ENCODE measurements at regions not wholly inside any gene's neighbourhood (a gene's known extent, or its start where the extent isn't known, plus 50 kb on each side); places are given as distances from the start of the nearest gene placed in this dataset.

GRCh38 chr19:42653841-42654240 is 59.1 kb upstream of the CEACAM8 start:
- H3K27me3 ChIP-seq: no peaks in the 10 kb centered on the region
- no peak overlapping the region for H3K4me3 ChIP-seq
- H3K4me1 ChIP-seq: no peaks in the 10 kb centered on the region
- no peaks in the 10 kb centered on the region for H3K9me3 ChIP-seq
- no peak overlapping the region for H3K27ac ChIP-seq
- WGBS (ENCODE audit: insufficient coverage, low coverage, low lambda C conversion rate, missing lambda C conversion rate): 38% methylated on average over 1 of the region's 1 CpG
- H3K36me3 ChIP-seq: no peaks in the 10 kb centered on the region
- intact Hi-C loops (cut with DNase I): no loop called here
- ATAC-seq (no peak), DNase-seq (no peak)
- TF ChIP-seq CTCF (IDR thresholded peaks at IDR 0.05) (no peak), POLR2A (IDR thresholded peaks at IDR 0.05) (no peak)

- intact Hi-C loops (cut with DNase I): no loop called here
These were observed 57.3 kb upstream of the CEACAM8 start for GRCh38 chr19:42652021-42652420.

More at GRCh38 chr19:42652021-42652420, 57.3 kb upstream of the CEACAM8 start:
- no peaks in the 10 kb centered on the region for H3K9me3 ChIP-seq
- no peaks in the 10 kb centered on the region for H3K27me3 ChIP-seq
- 51% methylated on average over 7 of the region's 8 CpGs for WGBS (ENCODE audit: insufficient coverage, low coverage, low lambda C conversion rate, missing lambda C conversion rate)
- H3K36me3 ChIP-seq: no peaks in the 10 kb centered on the region
- no peaks in the 10 kb centered on the region for H3K4me1 ChIP-seq
- H3K27ac ChIP-seq: no peak overlapping the region
- TF ChIP-seq CTCF (IDR thresholded peaks at IDR 0.05) (no peak), POLR2A (IDR thresholded peaks at IDR 0.05) (no peak)
- ATAC-seq: no peak
- H3K4me3 ChIP-seq: no peak overlapping the region
- no peak for DNase-seq
